Coronary artery (tissue), 2 donors: ENCODE measurements at regions not wholly inside any gene's neighbourhood (a gene's known extent, or its start where the extent isn't known, plus 50 kb on each side); places are given as distances from the start of the nearest gene placed in this dataset.

Source experiments
- DNase-seq: peaks from one replicate; pipeline ENCODE4 v3.0.0-alpha.2; 2017; ENCODE audit warnings: low spot score
- H3K27ac ChIP-seq, 2 donors: fragments of 200-600 bp; sonication (generic); one replicate each; pipeline ENCODE4 v1.5.1; 2016 to 2019
- H3K4me3 ChIP-seq: fragments of 200-600 bp; sonication (generic); 2 replicates; pipeline ENCODE4 v1.5.1; 2016; ENCODE audit warnings: mild to moderate bottlenecking, moderate library complexity
- CTCF ChIP-seq: fragments of 200-600 bp; sonication (generic); IDR thresholded peaks from one replicate; pipeline ENCODE4 v1.5.1; 2019; ENCODE audit warnings: antibody characterized with exemption

- Histone ChIP-seq H3K4me3 (no peak overlapping the region), H3K27ac (no peak overlapping the region)
- no peak for DNase-seq
- TF ChIP-seq CTCF: no peak
Measured at GRCh38 chr13:111974341-111974640, 92.7 kb upstream of the SOX1 start.

- Histone ChIP-seq H3K27ac (no peak overlapping the region), H3K4me3 (no peak overlapping the region)
- DNase-seq: no peak
- TF ChIP-seq CTCF: no peak
Measured at GRCh38 chr13:111975539-111976473, 91.1 kb upstream of the SOX1 start.

- no peak for DNase-seq
- no peak overlapping the region for H3K27ac ChIP-seq
- H3K4me3 ChIP-seq: no peak overlapping the region
Measured at GRCh38 chr13:111976474-111977178, 90.3 kb upstream of the SOX1 start.

GRCh38 chr13:111977179-111977506 lies 89.8 kb upstream of the SOX1 start:
- Histone ChIP-seq H3K4me3 (no peak overlapping the region), H3K27ac (no peak overlapping the region)
- DNase-seq: no peak
- TF ChIP-seq CTCF: no peak

More at GRCh38 chr13:111976474-111977178, 90.3 kb upstream of the SOX1 start:
- no peak for TF ChIP-seq CTCF

GRCh38 chr13:111978546-111978945 lies 88.4 kb upstream of the SOX1 start:
- Histone ChIP-seq H3K27ac (no peak overlapping the region), H3K4me3 (no peak overlapping the region)
- no peak for TF ChIP-seq CTCF
- DNase-seq: no peak

GRCh38 chr13:111980146-111980929 lies 86.6 kb upstream of the SOX1 start:
- no peak for DNase-seq
- Histone ChIP-seq H3K4me3 (no peak overlapping the region), H3K27ac (no peak overlapping the region)
- TF ChIP-seq CTCF: no peak
